Amygdala (tissue), 56 donors: ENCODE measurements at regions not wholly inside any gene's neighbourhood (a gene's known extent, or its start where the extent isn't known, plus 50 kb on each side); places are given as distances from the start of the nearest gene placed in this dataset.

Experiments used
- DNase-seq, 56 donors: peaks; one replicate each; lab custom pipeline; 2025; lab: John Stamatoyannopoulos, UW

GRCh38 chr16:79659344-79659743 is 58.8 kb upstream of the MAF start:
- no peak for DNase-seq

GRCh38 chr16:79658301-79659033 is 57.9 kb upstream of the MAF start:
- DNase-seq, result no peak

- DNase-seq, result no peak
These were observed 56.1 kb upstream of the MAF start for GRCh38 chr16:79656553-79657115.

GRCh38 chr16:79653373-79653891 is 52.9 kb upstream of the MAF start:
- peak in 2 of 56 donors; percentile 1 to 17 for DNase-seq

- peak in 46 of 56 donors; percentile 3 to 84 (median 44) for DNase-seq
These were observed 50.8 kb upstream of the MAF start for GRCh38 chr16:79651363-79651762.
